Stimulated activated effector memory CD8-positive, alpha-beta T cell treated with anti-CD3 and anti-CD28 coated beads, Interleukin-12 subunit alpha, Interleukin-12 subunit beta, amount 100 ng/mL, for 72 hours (primary cell): ENCODE measurements at regions not wholly inside any gene's neighbourhood (a gene's known extent, or its start where the extent isn't known, plus 50 kb on each side); places are given as distances from the start of the nearest gene placed in this dataset.

ENCODE experiments used
- ATAC-seq: fragments of 150-1000 bp; cut with Tn5 transposase; 2 replicates; pipeline ENCODE4 v1.10.0; 2021
- DNase-seq, 2 donors: peaks; one replicate each; pipeline ENCODE4 v3.0.0; 2021 to 2022; ENCODE audit warnings: low spot score in 2 of 2
- H3K27ac Mint-ChIP-seq: one replicate; pipeline ENCODE4 v1.8.0; 2022; ENCODE audit warnings: mild to moderate bottlenecking, mixed read lengths
- H3K36me3 Mint-ChIP-seq: one replicate; pipeline ENCODE4 v1.8.0; 2022; ENCODE audit warnings: mild to moderate bottlenecking, mixed read lengths
- H3K4me1 Mint-ChIP-seq: one replicate; pipeline ENCODE4 v1.8.0; 2022; ENCODE audit warnings: mixed read lengths
- H3K4me3 Mint-ChIP-seq: one replicate; pipeline ENCODE4 v1.8.0; 2022; ENCODE audit warnings: mild to moderate bottlenecking, mixed read lengths
- H3K9me3 Mint-ChIP-seq: one replicate; pipeline ENCODE4 v1.8.0; 2022; ENCODE audit warnings: mixed read lengths

DNA sequence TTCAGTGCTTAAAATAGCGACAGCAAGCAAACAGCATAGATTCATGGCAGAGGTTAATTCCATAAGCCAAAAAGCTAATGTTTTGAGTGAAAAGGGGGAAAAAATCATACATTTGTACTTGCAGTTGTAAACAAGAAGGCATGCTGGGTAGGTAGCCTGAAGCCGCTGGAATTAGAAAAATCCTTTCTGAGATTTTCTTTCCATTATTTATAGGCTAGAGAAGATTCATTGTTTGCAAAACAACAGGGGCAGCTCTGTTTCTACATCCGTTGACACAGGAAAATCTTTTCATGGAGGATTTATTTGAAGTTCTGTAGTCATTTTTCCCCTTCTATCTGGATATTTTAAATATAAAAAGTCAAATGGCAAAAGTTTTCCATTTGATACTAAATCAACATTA lies 843.9 kb downstream of the QKI start:
- Mint-ChIP-seq H3K4me3 (no peak overlapping the region), H3K36me3 (no peaks in the 10 kb centered on the region), H3K9me3 (peaks cover 5% of the 10 kb centered on the region), H3K27ac (no peak overlapping the region), H3K4me1 (no peaks in the 10 kb centered on the region)
- DNase-seq: no peak
- ATAC-seq: no peak

DNA sequence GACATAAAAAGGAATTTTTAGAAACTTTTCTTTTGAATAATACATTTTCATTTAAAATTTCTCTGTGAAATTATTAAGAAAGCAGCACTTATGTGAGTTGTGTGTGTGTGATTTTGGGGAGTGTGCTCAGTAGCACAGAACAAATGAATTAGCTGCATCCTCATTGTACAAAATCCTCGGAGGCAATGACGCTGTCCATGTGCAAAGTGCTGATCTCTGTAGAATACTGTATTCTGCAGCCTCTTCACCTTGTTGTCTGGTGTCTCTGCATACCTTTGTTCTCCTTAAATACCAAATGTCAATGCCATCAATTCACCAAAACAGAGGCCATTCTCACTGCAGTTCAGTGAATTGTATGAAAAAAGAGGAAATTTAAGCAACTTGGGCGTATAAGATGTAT lies 838.4 kb downstream of the QKI start:
- H3K36me3 Mint-ChIP-seq: no peaks in the 10 kb centered on the region
- ATAC-seq (no peak), DNase-seq (no peak)
- no peak overlapping the region for H3K4me3 Mint-ChIP-seq
- peaks cover 7% of the 10 kb centered on the region for H3K9me3 Mint-ChIP-seq
- H3K4me1 Mint-ChIP-seq: no peaks in the 10 kb centered on the region
- no peak overlapping the region for H3K27ac Mint-ChIP-seq

DNA sequence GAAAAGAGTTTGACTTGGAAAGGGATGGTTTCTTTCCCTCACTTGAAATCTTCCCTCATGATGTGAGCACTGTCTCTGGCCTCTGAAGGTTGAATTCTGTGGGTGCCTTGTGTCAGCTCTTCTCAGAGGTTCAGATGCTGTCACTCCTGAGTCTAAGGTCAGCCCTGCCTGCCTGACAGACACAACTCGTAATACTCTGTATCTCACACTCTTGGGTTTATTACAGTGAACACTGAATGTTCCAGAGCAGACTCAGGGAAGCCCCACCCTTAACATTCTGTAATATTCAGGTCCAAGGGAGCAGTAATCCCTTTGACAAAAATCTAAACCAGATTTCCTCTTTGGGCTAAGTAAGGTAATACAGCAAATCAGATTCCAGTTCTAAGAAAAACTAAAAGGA lies 837.8 kb downstream of the QKI start:
- H3K4me3 Mint-ChIP-seq: no peak overlapping the region
- no peak overlapping the region for H3K27ac Mint-ChIP-seq

DNA sequence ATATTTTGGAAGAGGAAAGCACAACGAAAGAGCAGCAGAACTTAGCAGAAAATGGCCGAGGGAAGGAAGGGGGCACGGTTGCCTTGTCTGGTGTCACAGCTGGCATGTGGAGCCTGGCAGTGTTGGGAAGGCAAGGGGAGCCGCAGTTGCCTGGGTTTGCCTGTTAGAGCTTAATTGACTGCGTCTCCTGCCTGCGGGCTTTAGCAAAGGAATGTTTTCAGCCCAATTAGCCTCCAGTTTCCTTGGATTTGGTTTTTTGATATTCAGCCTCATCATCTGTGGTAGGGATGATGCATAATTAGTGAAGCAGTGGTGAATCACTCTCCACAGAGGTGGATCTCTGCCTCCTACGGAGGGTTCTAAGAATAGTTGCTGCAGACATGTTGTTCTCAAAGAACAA lies 832.6 kb downstream of the QKI start:
- H3K4me3 Mint-ChIP-seq: no peak overlapping the region

More for the DNA sequence above, 837.8 kb downstream of the QKI start:
- ATAC-seq (no peak), DNase-seq (no peak)
- H3K4me1 Mint-ChIP-seq: no peaks in the 10 kb centered on the region
- H3K36me3 Mint-ChIP-seq: no peaks in the 10 kb centered on the region
- peaks cover 7% of the 10 kb centered on the region for H3K9me3 Mint-ChIP-seq

DNA sequence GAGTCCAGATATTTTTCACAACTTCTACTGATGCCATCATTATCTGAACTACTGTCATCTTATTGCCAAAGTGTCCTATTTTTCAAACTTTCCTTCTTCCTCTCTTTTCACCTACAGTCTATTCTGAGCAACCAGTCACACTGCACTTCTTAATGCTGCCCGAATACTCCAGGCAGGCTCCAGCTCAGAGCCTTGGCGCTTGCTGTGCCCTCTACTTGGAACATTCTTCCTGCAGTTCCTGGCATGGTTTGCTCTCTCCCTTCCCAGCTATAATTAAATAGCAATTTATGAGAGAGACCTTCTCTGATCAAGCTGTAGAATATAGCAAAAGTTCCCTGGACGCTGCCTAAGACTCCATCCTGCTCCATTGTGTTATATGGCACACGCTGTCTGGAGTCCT lies 831.6 kb downstream of the QKI start:
- H3K9me3 Mint-ChIP-seq: peaks cover 2% of the 10 kb centered on the region
- H3K27ac Mint-ChIP-seq: no peak overlapping the region
- no peaks in the 10 kb centered on the region for H3K36me3 Mint-ChIP-seq
- DNase-seq: no peak
- no peak overlapping the region for H3K4me3 Mint-ChIP-seq
- no peaks in the 10 kb centered on the region for H3K4me1 Mint-ChIP-seq
- ATAC-seq: no peak

More for the DNA sequence above, 832.6 kb downstream of the QKI start:
- Mint-ChIP-seq H3K36me3 (no peaks in the 10 kb centered on the region), H3K4me1 (no peaks in the 10 kb centered on the region), H3K9me3 (peaks cover 2% of the 10 kb centered on the region), H3K27ac (no peak overlapping the region)
- no peak for DNase-seq
- ATAC-seq: no peak

DNA sequence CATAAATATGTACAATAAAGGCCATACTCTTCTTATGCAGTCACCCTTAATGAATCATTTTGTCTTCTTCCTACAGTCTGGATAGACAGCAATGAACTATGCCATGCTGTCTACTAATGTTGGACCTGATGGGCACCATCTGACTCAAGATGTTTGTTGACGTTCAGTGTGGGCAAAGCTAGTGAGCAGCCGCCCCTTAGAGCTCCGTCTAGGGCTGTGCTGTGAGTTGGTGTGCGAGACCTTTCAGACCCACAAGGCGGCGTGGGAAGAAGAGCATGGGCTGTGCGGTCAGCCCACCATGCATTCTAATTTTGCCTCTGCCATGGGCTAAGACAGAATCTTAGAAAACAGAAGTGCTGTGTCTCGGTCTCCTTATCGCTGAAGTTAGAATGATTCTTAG lies 829.4 kb downstream of the QKI start:
- no peak overlapping the region for H3K27ac Mint-ChIP-seq
- ATAC-seq (no peak), DNase-seq (no peak)
- H3K36me3 Mint-ChIP-seq: no peaks in the 10 kb centered on the region
- peaks cover 7% of the 10 kb centered on the region for H3K9me3 Mint-ChIP-seq
- no peaks in the 10 kb centered on the region for H3K4me1 Mint-ChIP-seq
- H3K4me3 Mint-ChIP-seq: no peak overlapping the region

DNA sequence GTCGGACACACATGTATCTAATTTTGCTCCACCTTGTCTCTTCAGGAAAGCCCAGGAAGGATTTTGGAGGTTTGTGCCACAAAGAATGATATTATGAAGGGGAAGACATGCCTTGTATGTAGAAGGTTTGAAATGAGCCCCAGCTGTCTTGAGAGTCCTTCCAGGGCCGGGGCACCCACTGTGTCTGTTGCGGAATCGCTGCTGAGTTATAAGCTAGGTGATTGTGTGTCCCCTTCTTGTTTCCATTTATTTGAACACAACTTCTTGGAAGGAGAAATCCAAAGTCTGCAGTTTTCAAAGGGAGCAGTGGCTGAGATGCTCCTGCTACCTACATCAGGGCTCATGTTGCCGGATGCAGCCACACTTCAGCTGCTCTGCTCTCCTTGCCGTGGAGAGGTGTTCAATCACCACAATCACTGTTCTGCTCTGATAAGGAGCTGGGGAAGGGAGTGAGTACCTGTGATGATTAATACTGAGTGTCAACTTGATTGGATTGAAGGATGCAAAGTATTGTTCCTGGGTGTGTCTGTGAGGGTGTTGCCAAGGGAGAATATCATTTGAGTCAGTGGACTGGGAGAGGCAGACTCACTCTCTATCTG lies 828.6 kb downstream of the QKI start:
- H3K9me3 Mint-ChIP-seq: peaks cover 7% of the 10 kb centered on the region
- no peak for DNase-seq
- no peak overlapping the region for H3K4me3 Mint-ChIP-seq
- no peaks in the 10 kb centered on the region for H3K36me3 Mint-ChIP-seq
- no peaks in the 10 kb centered on the region for H3K4me1 Mint-ChIP-seq
- ATAC-seq: no peak
- no peak overlapping the region for H3K27ac Mint-ChIP-seq

DNA sequence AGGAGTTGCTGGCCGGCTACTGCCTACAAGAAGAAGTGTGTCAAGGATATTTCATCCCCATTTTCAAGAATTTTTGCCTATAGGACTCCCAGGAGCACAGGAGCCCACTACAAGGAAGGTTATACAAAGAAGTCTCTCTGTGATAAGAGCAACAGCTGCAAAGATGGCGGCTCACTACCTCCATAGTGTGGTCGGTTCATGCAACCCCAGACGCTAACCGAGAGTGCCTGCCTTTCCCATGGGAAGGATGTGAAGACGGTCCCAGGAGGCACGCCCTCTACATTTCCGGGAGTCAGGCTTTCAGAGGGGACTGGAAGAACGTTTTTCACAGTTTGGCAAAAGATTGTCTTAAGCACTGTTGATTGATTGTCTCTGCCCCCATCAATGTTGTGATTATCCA lies 816.3 kb downstream of the QKI start:
- no peak for ATAC-seq
- DNase-seq: no peak
- Mint-ChIP-seq H3K9me3 (peaks cover 2% of the 10 kb centered on the region), H3K4me3 (no peak overlapping the region), H3K36me3 (no peaks in the 10 kb centered on the region), H3K27ac (no peak overlapping the region), H3K4me1 (no peaks in the 10 kb centered on the region)

DNA sequence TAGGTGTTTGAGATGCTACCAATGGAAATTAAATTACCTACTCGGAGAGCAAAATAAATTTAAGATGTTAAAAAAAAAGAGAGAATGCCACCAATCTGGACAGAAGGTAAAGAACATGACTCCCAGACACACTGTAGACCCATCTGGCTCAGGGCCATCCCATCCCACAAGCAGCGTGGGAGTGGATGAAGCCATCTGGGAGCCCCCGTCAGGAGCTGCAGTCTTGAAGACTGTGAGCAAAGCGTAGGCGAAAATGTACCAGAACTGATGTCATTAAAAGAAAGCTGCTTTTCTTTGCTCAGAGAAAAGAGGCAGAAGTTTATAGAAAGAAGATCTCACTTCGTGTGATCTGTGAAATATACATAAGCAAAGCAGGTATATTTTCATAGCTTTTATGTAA lies 815.7 kb downstream of the QKI start:
- DNase-seq (no peak), ATAC-seq (no peak)
- Mint-ChIP-seq H3K4me3 (no peak overlapping the region), H3K27ac (no peak overlapping the region), H3K4me1 (no peaks in the 10 kb centered on the region), H3K36me3 (no peaks in the 10 kb centered on the region), H3K9me3 (peaks cover 2% of the 10 kb centered on the region)

DNA sequence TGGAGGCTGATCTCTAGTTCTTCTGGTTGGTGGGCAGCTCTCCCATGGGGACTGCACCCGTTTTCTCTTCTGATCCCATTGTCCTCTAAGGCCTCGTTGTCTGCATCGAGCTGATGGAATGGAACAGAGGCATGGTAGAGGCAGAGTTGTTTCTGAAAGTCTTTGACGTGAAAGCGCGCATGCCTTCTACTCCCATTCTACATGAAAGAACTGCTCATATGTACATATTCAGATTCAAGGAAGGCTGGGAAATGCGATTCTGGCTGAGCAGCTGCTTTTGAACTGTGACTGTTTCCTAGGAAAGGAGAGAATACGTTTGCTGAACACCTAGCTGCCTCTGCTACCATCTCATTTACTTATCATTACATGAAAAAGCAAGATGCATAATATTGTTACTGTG lies 815.2 kb downstream of the QKI start:
- ATAC-seq: no peak
- Mint-ChIP-seq H3K4me3 (no peak overlapping the region), H3K36me3 (no peaks in the 10 kb centered on the region), H3K9me3 (peaks cover 2% of the 10 kb centered on the region), H3K4me1 (no peaks in the 10 kb centered on the region), H3K27ac (no peak overlapping the region)
- DNase-seq: no peak

DNA sequence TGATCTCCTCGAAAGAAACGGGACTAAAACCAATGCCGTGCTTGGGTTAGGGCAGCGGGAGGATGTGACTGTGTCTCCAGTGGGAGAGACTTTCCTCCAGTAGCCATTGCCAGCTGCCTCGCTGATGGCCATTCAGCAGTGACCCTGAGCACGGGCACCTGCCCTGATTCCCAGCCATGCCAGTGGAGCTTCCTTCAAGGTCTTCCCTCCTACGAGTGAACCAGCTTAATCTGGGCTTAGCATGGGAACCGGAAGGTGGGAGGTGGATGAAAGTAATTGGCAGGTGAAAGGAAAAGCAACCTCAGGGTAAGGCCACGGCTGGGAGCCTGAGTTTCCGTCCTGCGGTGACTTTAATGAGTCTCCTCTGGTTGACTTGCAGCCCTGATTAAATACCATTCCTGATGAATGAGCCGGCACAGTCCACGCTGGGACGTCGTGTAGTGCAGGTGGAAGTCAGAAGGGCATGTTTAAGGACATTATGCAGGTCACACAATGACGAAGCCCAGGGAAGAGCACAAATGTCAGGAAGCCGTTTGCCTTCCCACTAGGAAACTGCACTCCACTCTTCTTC lies 813.5 kb downstream of the QKI start:
- Mint-ChIP-seq H3K4me1 (no peaks in the 10 kb centered on the region), H3K27ac (no peak overlapping the region), H3K9me3 (peaks cover 2% of the 10 kb centered on the region), H3K36me3 (no peaks in the 10 kb centered on the region), H3K4me3 (no peak overlapping the region)
- DNase-seq: no peak
- no peak for ATAC-seq

DNA sequence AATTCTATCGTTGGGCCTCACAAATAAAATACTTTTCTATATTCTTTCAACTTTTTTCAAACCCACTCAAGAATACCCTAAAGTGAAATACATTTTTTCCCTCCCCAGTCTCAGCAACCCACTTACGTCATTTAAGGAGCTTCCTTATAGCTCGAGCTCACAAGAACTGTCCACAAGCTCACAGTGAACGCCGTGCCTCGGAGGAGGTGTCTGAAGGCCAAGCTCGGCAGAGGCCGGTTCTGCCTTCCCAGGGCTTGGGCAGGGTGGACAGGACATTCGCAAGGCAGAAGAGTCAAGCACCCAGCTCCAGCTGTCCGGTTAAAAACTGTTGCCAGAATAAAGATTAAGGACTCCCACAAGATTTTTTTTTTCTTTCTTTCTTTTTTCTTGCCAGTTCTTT lies 802.3 kb downstream of the QKI start:
- Mint-ChIP-seq H3K9me3 (peaks cover 4% of the 10 kb centered on the region), H3K4me1 (no peaks in the 10 kb centered on the region), H3K36me3 (peaks cover 5% of the 10 kb centered on the region), H3K27ac (no peak overlapping the region), H3K4me3 (no peak overlapping the region)
- ATAC-seq: no peak
- DNase-seq: no peak

DNA sequence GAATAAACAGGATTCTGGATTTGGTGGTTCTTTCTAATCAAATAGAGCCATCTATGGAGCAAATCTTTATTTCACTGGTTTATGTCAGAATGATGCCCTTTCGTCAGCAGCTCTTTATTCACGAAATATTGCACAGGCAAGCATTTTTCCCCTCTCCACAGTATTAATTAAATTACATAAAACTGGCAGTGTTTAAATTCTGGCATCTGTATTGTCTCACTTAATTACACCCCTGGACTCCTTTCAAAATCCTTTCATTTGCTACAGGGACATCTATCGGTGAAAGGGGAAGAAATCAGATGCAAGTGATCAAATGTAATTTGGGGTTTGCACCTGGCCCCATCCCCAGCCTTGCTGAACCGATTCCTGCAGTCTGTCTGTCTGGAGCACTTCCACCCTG lies 801.9 kb downstream of the QKI start:
- Mint-ChIP-seq H3K36me3 (peaks cover 5% of the 10 kb centered on the region), H3K9me3 (peaks cover 4% of the 10 kb centered on the region), H3K4me1 (no peaks in the 10 kb centered on the region), H3K4me3 (no peak overlapping the region), H3K27ac (no peak overlapping the region)
- DNase-seq (no peak), ATAC-seq (no peak)

DNA sequence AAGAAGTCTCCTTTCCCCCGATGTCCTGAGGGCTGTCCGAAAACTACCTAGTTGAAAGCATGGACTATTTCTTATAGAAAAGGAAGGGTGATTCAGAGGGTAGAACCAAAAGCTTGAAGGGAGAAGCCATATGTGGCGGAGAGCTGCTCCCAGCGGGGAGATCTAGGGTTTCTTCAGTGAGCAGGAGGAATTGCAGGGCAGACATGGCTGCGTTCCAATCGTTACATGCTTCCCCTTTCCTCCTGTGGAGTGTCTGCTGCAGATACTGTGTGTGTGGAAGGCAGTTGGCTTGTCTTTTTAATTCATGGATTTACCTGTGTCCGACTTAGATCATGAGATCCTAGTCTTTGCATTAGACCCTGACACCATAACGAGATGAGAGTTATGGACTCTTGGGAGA lies 799.5 kb downstream of the QKI start:
- no peak overlapping the region for H3K4me3 Mint-ChIP-seq
- H3K36me3 Mint-ChIP-seq: peaks cover 5% of the 10 kb centered on the region
- ATAC-seq: no peak
- no peak overlapping the region for H3K27ac Mint-ChIP-seq
- DNase-seq: no peak
- H3K9me3 Mint-ChIP-seq: peaks cover 4% of the 10 kb centered on the region
- no peaks in the 10 kb centered on the region for H3K4me1 Mint-ChIP-seq

DNA sequence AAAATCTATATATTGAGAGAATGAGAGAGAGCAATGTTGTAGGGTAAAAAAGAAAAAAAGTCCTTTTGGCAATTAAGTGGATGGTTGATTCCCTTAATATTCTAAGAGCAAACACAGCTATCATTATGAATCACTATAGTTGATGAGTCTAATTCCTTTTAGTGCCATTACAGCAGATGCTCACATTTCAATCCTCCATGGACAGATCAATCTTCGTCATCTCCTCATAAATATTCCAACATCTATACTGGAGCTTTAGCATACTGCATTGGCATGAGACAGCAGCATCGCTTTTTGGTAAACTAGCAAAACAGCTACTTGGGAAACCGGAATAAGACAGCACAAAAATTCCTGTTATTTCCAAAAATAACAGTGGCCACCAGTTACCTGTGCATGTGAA lies 796.7 kb downstream of the QKI start:
- H3K9me3 Mint-ChIP-seq: peaks cover 2% of the 10 kb centered on the region
- peaks cover 5% of the 10 kb centered on the region for H3K36me3 Mint-ChIP-seq
- H3K4me1 Mint-ChIP-seq: no peaks in the 10 kb centered on the region
- ATAC-seq (no peak), DNase-seq (no peak)
- no peak overlapping the region for H3K27ac Mint-ChIP-seq
- H3K4me3 Mint-ChIP-seq: no peak overlapping the region

DNA sequence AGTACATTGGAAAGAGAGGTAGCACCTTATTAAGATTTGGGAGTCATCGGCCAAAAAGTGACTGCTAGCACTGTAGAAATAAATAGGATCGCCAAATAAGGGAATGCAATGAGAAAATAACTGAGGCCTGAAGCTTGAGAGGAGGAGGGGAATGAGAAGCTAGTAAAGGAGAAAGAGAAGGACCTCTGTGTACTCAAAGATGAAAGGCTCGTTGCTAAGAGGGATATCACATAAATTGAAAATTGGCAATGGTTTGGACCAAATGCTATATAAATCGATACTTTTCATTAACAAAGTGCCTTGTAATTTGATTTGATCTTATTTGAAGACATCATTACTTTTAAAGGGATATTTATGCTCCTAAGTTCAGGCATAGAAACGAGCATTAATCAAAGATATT lies 796.3 kb downstream of the QKI start:
- DNase-seq: no peak
- H3K4me1 Mint-ChIP-seq: no peaks in the 10 kb centered on the region
- H3K27ac Mint-ChIP-seq: no peak overlapping the region
- ATAC-seq: no peak
- H3K9me3 Mint-ChIP-seq: peaks cover 2% of the 10 kb centered on the region
- no peak overlapping the region for H3K4me3 Mint-ChIP-seq
- H3K36me3 Mint-ChIP-seq: peaks cover 5% of the 10 kb centered on the region

DNA sequence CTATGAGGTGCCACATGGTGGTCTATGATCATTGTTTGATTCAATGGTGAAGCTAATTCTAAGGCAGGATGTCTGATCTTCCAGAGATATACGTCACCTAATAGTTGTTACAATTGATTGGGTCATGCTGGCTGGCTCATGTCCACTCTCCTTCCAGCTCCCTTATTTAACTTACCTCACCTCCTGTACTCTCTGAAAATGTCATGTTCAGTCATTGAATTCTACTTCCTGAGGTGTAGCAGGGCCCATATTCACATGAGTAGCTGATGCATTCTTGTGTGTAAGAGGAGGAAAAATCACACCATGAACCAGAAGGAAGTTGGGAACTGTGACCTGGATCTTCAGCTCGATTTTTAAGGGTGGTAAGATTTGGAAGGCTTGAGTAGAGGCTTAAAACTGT lies 795.8 kb downstream of the QKI start:
- ATAC-seq (no peak), DNase-seq (no peak)
- Mint-ChIP-seq H3K9me3 (peaks cover 2% of the 10 kb centered on the region), H3K4me3 (no peak overlapping the region), H3K4me1 (no peaks in the 10 kb centered on the region), H3K27ac (no peak overlapping the region), H3K36me3 (peaks cover 5% of the 10 kb centered on the region)
